H4 (cell line): ENCODE measurements at regions not wholly inside any gene's neighbourhood (a gene's known extent, or its start where the extent isn't known, plus 50 kb on each side); places are given as distances from the start of the nearest gene placed in this dataset.

ENCODE experiments used
- DNase-seq: peaks from one replicate; pipeline ENCODE4 v3.0.0-alpha.2; 2015; ENCODE audit warnings: low spot score

DNA sequence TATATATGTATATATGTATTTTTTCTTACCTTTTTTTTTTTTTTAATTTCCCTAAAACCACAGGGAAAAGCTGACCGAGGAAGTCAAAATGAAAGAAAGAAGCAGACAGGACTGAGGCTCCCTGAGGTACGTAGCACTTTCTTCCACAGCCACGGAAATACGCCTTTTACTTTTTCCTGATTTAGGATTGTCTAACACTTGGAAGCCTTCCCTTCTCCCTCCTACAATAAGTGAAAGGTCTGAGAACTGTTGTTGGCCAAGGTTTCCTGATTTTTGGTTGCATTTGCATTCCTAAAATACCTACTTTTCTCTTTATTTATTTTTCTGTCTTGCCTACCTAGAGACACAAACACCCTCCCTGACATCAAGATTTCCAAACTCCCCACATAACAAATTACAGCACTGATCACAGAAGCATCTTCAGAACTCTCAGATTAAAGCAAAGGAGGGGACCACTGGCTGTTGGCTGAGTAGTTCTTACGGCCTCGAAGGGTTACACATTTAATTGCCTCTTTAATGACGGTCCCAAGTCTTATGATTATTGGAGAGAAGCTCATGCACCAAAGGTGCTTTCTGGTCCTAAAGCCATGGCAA, 778.5 kb upstream of the FANCL start:
- DNase-seq = no peak

DNA sequence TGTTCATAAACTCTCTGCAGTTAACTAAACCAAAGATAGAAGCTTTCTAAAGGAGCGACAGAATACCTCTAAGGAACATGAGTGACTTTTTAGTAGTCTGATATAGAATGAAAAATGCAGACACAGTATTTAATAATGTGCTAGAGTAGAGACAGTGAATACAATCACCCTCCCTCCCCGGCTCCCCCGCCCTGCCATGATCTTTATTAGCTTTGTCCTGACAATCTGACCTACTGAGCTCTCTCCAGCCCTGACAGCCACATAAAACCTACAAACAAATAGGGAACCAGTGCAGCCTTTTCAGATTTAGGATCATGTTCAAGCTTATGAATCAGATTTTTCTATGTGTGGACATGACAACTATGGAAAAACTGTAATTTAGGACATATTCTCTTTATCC, 777.6 kb upstream of the FANCL start:
- no peak for DNase-seq

DNA sequence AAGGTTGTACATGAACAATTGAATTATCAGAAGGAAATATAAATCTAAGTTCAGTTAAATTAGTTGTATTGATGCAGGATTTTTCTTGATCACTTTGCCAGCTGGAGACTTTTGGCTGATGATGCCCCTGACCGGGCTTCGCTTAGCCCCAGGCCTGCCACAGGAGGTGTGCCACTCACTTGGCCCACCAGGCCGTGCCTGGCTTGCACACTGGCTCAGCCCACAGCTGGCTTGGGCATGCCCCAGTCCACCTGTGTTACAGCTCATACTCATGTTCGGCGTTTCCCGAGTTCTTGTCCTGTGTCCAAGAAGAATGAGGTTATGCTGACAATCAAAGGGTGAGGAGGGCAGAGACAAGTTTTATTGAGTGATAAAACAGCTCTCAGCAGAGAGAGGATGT, 773.9 kb upstream of the FANCL start:
- DNase-seq = no peak

DNA sequence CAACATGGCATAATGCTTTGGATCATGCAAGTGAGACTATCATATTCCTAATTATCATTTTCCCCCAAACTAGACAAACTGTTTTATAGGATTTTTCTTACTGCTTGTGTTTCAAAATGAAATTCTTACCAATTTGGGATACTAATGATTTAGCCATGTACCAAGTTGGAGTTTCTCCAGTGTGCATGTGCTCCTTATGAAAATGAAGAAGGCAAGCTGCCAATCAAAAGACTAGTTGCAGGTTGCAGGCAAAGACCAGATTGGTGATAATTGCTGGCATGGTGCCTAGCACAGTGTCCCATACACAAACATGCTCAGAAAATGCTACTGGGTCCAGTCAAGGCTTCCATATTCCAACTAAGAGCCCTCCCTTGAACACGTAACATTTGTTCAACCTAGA, 771.8 kb upstream of the FANCL start:
- DNase-seq = no peak

DNA sequence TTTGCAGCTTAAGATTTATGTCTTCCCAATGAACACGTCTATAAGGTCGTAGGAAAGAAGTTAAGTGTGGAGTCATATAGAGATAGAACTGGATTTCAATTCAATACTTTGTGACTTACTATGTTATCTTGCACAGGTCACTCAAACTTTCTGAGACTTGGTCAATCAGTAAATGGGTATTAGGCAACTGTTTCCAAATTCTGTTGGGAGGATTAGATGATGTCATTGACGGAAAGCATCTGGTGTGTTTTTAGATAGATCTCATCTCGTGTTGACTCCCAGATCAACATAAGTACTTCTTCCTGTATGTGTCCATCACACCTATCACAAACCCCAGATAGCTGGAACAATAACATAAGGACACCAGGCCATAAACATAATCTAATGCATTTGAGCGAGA, 771.1 kb upstream of the FANCL start:
- DNase-seq = no peak

DNA sequence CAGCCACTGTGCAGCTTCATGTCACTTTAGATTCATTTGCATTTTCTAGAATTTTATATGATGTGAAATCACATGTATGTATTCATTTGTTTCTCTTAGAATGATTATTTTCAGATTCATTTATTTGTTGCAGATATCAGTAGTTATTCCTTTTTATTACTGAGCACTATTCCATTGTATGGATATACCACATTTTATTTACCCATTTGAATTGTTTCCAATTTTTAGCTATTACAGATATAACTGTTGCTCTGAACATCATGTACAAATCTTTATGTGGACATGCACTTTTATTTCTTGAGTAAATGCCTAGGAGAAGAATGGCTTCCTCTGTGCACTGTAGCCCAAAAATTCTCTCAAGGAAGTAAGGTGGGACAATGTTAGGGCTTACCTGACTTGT, 767.8 kb upstream of the FANCL start:
- no peak for DNase-seq

DNA sequence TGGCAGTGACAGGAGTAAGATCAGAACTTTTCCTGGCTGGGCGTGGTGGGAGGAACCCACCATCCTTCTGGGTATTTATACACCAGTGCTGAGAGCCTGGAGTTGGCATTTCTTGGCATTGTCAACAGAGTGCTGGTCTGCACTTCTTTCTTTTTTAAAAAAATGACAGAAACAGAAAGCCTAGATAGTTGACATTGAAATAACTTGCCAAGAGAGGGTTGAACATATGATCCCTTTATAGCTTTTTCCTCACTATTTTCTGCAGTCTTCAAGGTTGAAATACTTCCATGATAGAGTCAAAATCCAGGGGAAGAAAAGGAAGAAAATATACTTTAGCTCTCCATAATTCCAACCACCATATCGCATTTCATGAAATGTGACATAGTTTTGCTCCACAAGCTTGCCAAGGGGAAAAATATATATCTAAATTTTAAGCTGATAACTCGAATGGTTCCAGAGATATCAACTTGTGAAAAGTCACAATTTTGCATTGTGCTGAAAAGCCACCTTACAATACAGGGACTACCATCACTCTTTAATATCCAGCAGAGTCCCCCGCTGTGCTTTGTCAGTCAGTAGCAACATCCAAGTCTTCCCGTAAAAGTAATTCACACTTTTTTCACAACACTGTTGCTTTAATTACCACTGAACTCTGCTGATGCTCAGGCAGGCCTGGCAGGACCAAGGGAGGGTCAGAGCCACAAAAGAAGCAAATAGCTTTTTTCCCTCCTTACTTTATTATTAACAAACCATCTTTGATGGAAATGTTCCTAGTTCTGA, 764.9 kb upstream of the FANCL start:
- no peak for DNase-seq

DNA sequence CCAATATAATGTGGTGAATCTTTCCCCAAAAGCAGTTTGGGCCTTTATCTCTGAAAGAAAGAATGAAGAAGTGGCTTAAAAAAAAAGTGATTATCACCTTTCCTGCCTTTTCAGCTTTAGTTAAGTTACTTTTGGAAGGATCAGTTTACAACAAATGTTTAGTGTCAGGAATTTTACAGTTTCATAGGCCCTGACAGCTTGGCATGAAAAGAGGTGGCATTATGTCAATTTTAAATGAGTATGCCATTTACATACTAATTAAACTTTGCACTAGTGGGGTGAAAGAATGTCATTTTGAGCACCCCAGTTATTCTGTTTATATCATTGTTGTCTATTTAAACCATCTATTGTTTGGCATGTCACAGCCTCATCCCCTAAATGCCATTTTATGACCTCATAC, 763.5 kb upstream of the FANCL start:
- no peak for DNase-seq

DNA sequence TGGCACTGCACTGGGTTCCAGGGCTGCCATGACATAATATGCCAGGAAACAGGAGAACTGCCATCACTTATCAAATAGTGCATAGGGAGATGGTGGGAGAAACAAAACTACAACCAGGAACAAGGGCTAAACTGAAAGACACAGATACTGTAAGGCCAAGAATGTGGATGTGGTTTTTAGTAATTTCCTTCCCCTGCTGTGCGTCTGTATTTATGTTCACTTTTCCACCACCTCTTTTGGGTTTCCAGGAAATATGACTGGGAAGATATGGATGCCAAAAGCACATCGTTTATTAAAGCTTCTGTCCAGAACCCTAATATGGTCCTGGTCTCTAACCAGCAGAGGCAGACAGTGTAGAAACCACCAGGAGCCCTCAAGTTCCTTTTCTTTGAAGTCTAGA, 759.7 kb upstream of the FANCL start:
- peak; percentile 25 for DNase-seq

DNA sequence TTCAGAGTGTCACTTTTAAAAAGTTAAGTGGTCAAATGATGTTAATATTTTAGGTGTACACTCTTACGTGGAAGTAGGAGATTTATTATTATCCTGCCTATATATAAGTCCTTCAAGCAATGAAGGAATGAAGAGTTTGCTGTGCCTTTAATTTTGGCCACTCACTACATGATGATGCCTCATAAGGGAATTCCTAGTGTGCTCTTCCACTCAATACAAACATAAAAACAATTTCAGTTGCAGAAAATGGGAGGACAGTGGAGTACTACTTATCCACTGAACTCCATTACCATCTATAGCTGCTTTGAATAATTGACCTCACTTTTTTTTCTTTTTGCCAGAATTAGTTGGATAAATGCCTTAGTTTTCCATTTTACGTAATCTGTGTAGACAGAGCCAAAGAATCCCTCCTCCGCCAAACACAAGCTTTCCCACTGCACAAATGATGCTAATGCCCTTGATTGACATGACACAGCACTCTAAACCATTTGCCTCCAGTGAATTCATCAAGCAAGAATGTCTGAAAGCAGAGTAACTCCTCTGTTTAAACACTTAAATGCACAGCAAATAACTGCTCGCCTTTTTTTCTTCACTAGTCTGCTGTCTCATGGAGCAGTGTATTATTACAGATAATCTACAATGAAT, 751.1 kb upstream of the FANCL start:
- DNase-seq = peak; percentile 34

DNA sequence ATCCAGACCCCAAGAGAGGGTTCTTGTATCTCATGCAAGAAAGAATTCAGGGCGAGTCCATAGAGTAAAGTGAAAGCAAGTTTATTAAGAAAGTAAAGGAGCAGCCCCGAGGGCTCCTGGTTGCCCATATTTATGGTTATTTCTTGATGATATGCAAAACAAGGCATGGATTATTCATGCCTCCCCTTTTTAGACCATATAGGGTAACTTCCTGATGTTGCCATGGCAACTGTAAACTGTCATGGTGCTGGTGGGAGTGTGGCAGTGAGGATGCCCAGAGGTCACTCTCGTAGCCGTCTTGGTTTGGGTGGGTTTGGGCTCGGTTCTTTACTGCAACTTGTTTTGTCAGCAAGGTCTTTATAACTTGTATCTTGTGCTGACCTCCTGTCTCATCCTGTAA, 750.2 kb upstream of the FANCL start:
- no peak for DNase-seq

DNA sequence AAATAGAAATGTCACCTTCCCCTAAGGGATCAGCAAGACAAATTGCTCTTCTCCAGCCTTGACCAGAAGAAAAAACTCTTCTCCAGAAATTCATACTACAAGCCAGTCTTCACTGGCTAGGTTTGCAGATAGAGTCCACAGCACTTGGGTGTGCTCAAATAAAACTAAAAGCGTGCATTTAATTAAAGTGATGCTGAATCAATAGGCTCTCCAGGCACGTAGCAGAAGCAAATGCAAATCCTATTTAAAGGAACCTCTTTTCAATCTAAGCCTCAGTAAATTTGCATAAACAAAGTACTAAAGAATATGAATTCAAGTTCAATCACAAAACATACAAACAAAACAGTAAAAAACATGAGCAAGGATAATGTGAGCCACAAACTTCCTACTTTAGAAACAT, 744.4 kb upstream of the FANCL start:
- no peak for DNase-seq

DNA sequence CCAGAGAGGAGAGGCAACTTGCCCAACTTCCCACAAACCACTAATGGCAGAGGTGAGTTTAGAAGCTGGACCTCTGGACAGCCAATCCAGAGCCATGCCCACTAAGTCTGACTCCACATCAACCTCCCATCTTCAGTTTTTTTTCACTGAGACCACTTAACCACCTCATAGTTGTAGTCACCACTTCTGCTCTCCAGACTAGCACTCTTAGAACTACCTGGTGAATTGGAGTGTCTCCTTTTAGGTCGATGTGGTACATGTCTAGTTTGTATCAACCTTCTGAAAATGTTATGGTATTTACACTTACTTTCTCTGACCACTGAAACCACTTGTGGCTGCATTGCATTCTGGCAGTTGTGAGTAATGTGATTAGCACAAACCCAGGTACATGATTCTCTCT, 743.6 kb upstream of the FANCL start:
- peak; percentile 55 for DNase-seq

DNA sequence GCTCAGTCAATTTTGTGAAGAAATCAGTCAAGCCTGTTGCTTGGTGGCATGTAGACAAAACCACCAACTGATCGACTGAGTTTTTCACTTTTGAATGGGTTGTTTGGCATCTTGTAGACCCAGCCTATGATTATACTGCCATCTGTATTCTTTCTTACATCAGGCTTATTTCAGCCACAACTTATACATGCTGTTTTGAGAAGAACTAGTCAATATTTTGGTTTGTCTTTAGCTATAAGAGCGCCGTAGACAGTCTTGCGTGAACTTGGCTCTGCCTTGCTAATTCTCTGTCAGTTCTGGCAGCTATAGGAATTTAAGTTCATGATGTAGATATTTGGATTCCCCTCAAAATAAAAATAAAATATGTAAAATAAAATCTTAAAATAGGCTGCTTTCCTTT, 742.0 kb upstream of the FANCL start:
- no peak for DNase-seq

DNA sequence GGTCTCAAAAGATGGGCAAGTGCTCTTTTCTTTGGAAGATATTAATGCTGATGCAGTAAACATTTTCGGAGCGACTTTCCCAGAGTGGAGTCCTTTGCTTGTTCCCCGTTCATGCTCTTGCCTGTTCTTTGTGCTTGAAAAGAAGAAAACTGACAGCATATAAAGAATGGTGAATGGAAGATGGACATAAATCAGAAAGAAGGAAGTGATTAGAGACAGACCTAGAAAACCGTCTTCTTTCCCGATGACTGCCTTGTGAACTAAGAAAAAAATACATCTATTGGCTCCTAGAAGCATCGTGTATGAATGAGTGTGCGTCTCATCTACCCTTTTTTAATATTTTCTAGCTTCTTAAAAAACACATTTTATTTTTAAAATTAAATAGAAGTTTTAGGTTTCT, 740.1 kb upstream of the FANCL start:
- DNase-seq = no peak

DNA sequence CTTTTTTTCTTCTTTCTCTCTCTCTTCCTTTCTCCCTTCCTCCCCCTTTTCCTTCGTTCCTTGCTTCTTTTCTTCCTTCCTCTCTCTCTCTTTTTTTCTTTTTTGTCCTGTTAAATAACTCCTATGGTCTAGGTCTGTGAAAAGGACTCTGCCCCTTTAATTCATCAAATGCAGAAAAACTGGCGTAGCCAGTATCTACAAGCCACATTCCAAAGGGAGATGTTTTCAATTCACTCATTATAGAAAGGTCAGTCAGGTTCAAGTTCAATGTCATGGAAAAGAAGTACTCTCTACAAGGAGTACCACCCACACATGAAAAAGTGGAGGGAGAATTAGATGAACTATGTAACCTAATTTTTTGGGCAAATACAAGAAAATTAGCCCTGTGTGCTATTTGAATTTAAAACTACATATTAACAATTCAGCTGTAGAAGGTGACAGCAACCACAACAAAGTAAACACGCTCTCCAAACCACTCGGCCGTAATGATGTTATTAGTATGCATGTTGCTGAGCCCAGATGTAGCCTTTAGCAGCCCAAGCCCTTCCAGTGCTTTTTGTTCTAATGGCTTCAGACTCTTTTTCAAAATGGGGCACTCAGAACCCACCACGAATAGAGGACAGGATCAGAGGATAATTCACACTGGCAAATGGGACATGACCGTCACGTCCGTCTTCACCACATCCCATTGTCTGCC, 735.4 kb upstream of the FANCL start:
- DNase-seq = no peak

DNA sequence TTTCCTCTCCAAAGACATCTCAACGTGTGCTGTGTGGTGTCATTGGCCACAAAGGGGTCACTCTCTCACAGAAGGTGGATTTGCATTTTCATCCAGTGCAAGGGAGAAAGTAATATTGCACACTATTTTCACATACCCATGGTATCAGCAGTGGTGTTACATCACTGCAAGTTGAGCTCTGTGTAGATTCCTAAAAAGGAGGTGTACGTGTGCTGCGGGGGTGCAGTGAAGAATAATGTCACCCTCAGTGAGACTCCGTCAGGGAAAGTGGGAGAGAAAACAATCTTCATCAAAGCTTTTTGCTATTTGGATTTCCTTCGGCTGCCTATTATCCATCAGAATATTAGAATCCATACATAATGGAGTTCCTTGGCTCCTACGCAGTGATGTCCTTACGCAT, 733.8 kb upstream of the FANCL start:
- no peak for DNase-seq

DNA sequence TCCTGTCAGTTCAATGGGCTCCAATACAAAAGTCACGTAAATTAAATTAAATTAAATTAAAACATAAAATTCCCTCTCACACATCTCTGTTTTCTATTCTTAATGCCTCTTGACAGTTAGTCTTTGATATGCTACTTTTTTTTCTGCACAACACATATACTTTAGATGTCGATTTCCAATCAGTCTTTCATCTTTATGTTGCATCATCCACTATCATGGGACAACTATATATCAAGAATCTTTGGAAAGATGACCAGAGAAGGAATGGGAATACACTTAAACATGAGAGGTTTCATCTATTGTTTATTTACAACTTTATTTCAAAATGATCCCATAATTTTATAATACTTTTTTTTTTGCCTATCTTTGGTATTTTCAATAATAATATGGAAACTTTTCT, 733.3 kb upstream of the FANCL start:
- DNase-seq = no peak

DNA sequence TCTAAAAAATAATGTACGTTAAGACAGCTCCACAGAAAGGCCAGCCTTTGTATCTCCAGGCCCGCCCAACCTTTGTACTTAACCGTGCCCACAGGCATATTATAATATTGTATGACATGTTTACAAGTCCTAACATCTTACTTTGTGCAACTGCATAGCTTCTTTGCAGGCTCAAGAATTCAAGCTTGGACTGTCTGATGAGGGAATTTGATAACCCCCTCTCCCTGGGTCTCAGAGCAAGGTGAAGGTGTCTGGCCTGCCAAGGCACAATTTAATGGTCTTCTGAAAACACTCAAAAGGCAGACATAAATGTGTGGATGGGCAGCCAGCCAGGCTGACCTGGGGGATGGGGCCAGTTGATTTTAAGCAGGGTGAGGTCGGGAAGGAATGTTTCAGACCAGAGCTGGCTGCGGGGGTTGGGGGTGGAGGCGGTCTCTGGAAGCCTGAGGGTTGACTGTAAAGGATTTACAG, 732.7 kb upstream of the FANCL start:
- DNase-seq = no peak

DNA sequence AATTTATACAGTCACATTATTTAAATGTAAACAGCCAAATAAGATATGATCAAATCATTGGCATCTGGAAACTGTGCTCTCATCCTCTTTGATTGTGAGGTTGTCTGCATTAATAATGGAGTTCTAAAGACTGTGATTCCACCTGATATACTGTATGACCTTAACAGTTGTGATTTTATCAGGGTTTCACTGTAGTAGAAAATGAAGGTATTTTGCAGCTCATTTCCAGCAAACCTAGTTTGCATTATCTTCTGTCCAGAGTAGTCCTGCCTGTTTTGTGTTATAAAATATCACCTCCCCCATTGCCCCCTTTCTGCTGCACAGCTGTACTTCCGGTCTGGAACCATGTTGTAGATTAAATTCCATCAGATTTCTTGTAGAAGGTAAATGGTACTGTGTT, 731.6 kb upstream of the FANCL start:
- DNase-seq = no peak

DNA sequence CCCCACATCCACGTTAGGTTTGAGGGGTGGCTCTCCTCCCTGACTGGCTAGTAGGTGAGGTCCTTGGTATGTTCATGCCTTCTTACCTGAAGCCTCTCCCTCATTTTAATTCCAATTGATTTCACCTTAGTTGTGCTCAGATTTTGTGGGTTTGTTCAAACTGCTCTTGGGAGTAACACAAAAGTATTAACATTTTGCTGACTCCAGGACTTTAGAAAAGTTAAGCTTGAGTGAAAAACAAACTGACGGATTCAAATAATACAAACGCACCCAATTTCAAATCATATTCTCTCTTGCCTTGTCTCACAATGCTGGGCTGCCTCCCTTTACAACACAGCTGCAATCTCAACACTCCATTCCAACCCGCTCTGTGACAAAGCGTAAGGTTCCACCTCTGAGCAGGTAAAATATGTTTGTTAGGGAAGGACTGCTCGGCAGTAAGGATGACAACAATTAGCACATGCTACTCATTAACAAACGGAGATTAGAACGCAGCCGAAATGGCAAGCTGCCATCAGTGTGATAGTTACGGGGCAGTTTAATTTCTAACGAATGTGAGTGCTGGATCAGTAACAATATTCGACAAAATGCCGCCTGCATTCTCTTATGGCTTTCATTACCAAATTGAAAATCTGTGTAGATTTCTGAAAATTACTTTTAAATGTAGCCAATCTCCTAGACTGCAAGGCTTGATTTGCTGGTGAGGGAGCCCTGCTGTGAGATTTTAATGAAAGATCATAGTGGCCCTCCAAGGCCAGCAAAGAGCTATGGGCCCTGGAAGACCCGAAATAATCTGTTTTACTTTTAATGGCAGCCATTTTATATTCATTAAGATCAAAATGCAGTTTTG, 730.6 kb upstream of the FANCL start:
- no peak for DNase-seq

DNA sequence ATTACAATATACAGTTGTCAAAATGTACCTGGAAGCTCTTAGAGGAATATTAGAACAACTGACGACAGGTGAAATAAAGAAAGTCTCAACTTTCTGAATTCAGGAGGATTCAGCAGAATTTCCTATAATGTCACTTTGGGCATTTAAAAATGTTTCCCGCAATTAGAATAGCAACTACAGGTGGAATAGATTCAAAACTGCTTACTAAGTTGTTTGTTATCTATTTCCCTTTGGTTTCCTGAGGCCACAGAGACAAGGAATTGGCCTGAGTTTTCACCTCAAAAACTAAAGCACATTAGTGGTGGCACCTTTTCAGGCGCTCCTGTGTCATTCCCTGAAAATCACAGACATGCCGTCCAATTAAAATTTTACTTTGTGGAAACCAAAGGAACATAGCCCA, 729.2 kb upstream of the FANCL start:
- DNase-seq = no peak
